GM21515 (cell line): ENCODE measurements at regions not wholly inside any gene's neighbourhood (a gene's known extent, or its start where the extent isn't known, plus 50 kb on each side); places are given as distances from the start of the nearest gene placed in this dataset.

ENCODE experiments used
- ATAC-seq: cut with Tn5 transposase; IDR thresholded peaks from one replicate; pipeline ENCODE4 v1.9.1; 2021; ENCODE audit not compliant: unreplicated experiment

- no peak for ATAC-seq
Observed at GRCh38 chr6:117076076-117076475, 189.3 kb upstream of the VGLL2 start.

GRCh38 chr6:117077300-117077699 is 188.1 kb upstream of the VGLL2 start:
- no peak for ATAC-seq

- ATAC-seq: no peak
Observed at GRCh38 chr6:117078624-117079023, 186.7 kb upstream of the VGLL2 start.

- ATAC-seq: no peak
Observed at GRCh38 chr6:117079951-117080350, 185.4 kb upstream of the VGLL2 start.

GRCh38 chr6:117089604-117090003 is 175.8 kb upstream of the VGLL2 start:
- ATAC-seq: no peak

- ATAC-seq: no peak
Observed at GRCh38 chr6:117110146-117110545, 155.2 kb upstream of the VGLL2 start.

DNA sequence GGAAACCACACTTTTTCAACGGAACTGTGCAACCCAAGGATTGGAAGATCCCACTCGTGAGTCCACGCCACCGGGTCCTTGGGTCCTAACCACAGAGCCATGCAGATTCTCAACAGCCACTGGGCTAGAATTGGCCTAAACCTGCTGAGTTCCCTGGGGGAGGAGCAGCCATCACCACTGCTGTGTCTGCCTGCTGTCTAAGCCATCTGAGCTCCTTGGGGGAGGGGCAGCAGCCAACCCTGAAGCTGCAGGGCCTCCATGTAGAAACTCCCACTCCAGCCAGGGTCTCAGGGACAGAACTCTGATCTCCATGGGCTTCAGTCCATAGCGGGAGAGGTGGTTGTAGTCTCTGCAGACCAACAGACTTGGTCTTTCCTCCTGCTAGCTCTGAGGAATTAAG is 154.6 kb upstream of the VGLL2 start:
- no peak for ATAC-seq

GRCh38 chr6:117117652-117118051 is 147.7 kb upstream of the VGLL2 start:
- no peak for ATAC-seq

DNA sequence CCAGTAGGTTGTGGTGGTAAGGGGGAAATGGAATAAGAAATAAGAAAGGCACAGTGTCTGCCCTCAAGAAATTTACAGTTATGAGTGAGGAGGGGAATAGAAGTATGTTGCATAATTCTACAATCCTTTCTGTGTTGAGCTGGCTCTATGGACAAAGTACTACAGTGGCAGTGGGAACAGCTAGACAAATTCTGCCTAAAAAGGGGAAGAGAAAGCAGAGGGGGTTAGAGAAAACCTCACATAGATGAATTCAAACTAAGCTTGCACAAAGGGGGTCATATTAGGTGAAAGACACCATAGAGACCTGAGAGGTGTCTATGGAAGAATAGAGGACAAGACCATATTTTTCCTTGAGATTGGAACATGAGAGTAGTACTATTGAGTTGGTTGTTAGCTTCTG is 146.9 kb upstream of the VGLL2 start:
- no peak for ATAC-seq

- no peak for ATAC-seq
Observed at GRCh38 chr6:117126213-117126612, 139.1 kb upstream of the VGLL2 start.

DNA sequence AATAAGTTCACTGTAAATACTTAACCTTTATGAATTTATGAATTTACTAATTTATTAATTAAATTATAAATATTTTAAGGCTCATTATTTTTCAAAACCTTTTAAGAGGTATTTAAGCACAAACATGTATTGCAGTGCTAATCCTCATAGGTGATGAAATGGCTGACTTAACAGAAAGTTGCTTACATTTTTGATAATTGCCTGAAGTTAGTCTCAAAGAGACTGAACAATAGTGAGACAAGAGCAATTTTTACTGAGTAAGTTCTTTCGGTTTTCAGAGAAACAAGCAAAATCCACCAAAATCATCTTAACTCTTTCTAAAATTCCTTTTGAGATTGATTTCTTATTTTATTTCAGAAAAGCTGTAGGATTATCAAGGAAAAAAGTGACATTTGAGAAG is 137.3 kb upstream of the VGLL2 start:
- ATAC-seq: no peak

GRCh38 chr6:117130125-117130524 is 135.2 kb upstream of the VGLL2 start:
- no peak for ATAC-seq

GRCh38 chr6:117136702-117137101 is 128.7 kb upstream of the VGLL2 start:
- no peak for ATAC-seq

GRCh38 chr6:117137711-117138110 is 127.6 kb upstream of the VGLL2 start:
- no peak for ATAC-seq

- ATAC-seq: no peak
Observed at GRCh38 chr6:117138425-117138824, 126.9 kb upstream of the VGLL2 start.

GRCh38 chr6:117138920-117139319 is 126.4 kb upstream of the VGLL2 start:
- no peak for ATAC-seq

DNA sequence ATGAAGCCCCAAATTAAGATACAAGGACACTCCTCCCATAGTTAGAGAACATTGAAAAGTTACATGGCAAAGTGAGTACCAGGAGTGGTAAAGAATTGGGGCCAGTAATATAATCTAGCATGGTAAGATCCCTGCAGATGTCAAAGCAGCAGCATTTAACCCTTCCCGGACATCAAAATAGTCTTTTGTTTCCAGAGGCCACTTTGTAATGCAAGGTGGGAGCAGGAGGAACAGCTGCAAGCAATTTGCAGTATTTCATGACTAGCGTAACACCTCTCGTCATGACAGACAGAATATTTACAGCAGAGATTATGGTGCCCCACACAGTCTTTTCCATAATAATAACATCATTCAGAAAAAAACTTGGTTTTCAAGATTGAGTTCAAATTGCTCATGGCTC is 123.2 kb upstream of the VGLL2 start:
- ATAC-seq: no peak

DNA sequence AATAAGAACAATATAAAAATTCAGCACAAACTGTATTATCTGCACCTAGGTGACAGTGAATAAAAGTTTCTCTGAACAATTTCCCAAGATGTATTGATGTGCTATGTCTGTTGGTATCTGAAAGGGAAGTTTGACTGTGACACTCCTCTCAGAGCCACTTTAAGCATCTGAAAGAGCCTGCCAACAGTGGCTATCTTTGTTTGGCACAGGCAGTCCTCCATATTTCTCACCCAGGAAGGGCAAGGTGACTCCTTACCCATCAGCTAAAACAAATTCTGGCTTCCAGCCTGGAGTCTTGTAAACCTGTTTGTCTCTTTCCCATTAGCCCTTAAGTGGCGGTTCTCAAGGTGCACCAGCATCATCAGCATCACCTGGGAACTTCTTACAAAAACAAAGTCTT is 122.4 kb upstream of the VGLL2 start:
- no peak for ATAC-seq

DNA sequence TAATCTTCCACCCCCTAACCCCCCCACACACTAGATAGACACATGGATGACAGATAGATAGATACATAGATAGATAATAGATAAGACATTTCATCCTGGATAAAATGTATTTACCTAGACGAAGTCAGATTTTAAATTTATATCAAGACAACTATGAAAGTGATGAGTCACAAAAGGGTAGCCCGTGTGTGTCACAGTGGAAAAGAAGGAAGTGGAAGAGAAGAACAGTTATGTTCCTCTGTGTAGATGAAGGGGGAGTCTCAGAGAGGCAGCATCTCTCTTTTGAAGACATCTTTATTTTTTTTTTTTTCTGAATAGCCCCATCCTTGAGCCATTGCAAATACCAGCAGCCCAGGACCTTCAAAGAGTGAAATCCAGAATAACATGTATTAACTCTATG is 121.7 kb upstream of the VGLL2 start:
- no peak for ATAC-seq

DNA sequence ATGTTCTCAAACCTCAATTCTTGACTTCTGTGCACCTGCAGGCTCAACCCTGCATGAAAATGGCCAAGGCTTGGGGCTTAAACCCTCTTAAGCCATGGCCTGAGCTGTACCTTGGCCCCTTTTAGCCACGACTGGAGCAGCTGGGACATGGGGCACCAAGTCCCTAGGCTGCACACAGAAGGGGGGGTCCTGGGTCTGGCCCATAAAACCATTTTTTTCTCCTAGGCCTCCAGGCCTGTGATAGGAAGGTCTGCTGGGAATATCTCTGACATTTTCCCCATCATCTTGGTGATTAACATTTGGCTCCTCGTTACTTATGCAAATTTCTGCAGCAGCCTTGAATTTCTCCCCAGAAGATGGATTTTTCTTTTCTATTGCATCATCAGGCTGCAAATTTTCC is 119.4 kb upstream of the VGLL2 start:
- ATAC-seq: no peak

- no peak for ATAC-seq
Observed at GRCh38 chr6:117149324-117149723, 116.0 kb upstream of the VGLL2 start.

GRCh38 chr6:117156741-117157140 is 108.6 kb upstream of the VGLL2 start:
- ATAC-seq: no peak

DNA sequence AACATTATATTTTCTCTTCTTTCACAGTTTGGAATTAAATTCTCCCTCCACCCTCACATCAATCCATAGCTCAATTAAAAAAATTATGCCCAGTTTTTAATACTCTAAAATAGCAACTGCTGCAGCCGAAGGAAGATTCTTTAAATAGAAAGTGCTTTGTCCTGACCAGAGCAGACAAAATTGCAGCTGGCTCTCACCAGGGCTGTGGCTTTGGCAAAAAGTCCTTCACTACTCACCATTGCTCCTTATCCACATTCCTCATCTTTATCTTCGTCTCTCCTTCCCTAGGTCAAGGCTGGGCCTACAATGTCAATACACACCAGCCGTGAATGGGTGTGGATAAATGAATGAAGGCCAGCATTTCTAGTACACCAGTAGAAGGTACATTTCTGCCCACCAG is 107.9 kb upstream of the VGLL2 start:
- no peak for ATAC-seq

GRCh38 chr6:117165911-117166499 is 99.4 kb upstream of the VGLL2 start:
- no peak for ATAC-seq
